ENCODE measurements at regions not wholly inside any gene's neighbourhood (a gene's known extent, or its start where the extent isn't known, plus 50 kb on each side); places are given as distances from the start of the nearest gene placed in this dataset.

DNA sequence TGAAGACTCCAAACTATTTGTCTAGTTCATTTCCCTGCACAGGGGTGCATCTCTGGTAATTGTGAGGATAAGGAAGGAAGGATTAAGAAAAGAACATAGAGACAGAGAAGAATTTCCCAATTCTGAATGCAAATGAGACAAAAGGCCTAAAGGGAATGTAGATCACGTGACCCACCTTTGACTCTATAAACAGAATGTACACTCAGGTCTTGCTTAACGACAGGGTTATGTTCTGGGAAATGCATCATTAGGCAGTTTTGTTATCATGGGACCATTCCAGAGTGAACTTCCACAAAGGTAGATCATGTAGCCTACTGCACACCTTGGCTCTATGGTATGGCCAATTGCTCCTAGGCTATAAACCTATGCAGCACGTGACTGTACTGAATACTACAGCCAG lies 252.3 kb upstream of the ZP4 start:
- no peak for DNase-seq

DNA sequence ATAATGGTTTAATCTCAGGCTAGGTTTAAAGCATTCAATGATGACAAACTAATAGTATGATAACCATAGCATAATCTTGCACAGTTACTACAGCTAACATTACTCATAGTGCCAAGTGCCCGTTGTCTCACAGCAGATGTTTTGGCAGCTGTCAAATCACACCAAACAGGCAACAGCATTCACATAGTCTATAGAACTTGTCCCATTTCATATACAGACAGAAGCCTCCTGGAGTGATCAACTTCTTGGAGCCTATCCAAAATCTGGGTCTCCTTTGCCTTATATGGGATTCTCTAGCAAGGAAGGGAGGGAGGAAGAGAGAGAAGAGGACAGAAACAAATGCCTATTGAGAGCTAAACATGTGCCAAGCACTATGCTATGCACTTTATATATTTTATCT lies 250.6 kb upstream of the ZP4 start:
- no peak for DNase-seq

DNA sequence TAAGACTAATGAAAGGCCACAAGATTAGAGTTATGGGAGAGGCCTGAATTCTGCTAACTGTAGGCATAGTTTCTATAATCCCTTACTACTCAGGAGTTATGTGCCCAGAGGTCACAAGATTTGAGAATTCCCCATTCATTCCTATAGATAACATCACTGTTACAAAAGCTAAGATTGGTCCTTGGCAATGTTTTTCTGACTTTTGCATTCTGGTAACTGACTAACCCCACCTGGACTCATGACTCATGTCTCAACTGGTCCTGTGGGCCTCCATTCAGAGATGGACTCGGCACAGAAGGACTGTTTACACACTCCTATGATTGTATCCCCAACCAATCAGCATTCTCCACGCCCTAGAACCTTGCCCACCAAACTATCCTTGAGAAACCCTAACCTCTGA lies 249.0 kb upstream of the ZP4 start:
- no peak for DNase-seq

DNA sequence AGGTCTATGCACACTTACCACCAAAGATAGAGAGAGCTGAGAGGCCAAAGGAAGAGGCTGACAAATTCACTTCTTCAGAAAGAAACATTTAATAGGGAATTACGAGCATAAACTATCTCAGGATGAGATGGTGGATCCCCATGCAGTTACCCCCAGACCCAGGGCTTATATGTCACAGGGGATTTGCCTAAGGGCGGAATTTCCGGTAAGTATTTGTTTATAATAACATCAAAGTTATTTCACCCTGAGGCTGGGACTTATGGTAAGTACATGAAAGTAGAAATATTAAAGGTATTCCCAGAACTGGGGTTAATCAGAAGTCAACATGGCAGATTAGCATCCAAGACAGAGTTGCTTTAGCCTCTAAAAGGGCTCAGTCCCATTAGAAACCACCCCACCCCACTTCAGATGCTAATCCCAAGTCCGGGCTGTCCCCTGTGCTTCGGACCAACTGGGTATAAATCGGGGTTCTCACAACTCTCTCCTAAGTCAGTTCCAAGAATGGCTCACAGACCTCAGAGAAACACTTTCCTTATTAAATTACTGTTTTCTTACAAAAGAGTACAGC lies 247.4 kb upstream of the ZP4 start:
- no peak for DNase-seq

DNA sequence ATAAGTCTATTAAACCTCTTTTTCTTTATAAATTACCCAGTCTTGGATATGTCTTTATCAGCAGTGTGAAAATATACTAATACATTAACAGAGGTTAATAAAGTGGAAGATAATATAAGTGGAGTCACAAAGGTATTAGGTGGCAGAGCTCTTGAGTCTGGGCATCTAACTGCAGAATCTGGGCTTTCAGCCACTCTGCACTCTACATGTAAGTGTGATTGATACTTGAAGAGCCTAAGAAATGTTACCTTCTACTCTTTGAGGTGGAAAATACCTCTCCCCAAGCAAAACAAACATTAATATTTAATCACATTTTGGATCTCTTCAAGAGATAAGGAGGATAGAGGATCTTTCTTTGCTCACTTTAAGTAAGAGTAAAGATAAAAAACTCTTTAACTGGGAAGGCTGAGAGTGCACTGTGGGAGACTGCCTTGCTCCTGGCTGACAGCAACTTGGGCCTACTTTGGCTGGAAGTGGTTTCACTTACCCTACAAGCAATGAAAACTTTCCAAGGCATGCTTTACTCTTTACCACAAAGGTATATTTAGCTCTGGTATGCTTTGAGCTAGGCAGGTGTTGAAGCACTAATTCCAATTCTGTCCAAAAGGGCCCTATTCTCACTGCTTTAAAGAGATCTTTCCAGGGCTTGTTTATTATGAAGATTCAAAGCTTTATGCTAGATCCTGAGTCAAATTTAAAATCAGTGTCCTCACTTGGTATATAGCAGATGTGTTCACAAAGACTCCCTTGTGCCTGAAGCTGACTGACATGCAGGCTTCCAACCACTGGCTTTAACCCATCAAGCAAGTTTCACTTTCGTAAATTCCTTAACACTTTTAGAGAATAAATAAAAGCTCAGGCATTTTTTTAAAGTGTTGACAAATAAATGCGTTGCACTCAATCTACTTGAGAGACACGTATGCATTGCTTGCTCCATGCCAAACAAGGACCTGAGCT lies 245.3 kb upstream of the ZP4 start:
- DNase-seq, result no peak

DNA sequence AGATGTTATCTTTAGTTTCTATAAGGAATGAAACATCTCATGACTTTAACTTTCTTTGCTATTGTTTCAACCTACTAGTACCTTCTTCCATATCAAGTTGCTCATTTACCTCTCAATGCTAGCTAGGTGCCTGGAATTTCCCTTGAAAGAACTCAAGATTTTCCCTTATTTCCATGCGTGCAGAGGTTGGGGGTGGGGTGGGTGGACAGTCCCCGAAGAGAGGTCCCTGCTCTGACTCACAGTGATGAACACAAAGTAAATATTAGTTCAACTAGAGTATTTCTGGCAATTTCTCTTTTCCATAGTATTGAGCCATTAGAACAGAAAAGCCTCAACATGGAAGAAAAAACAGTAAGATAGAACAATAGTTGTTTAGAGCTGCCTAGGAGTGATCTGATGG lies 239.0 kb upstream of the ZP4 start:
- no peak for DNase-seq

DNA sequence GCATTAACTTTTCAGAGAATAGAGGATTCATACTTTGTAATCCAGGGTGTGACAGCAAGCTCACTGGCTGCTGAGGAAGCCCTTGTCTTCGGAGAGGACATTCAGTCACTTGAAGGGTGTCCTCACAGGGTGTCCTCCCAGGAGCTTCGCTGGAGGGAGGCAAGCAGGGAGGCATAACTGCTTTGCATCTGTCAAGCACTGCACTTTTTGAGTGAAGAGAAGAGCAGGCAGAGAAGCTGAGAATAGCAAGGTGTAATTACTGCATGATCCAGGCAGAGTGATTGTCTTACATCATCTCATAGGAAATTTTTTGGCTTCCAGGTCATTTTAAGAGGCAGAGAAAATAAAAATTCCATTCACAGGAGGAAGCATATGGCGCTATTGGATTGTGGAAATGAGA lies 232.5 kb upstream of the ZP4 start:
- no peak for DNase-seq

DNA sequence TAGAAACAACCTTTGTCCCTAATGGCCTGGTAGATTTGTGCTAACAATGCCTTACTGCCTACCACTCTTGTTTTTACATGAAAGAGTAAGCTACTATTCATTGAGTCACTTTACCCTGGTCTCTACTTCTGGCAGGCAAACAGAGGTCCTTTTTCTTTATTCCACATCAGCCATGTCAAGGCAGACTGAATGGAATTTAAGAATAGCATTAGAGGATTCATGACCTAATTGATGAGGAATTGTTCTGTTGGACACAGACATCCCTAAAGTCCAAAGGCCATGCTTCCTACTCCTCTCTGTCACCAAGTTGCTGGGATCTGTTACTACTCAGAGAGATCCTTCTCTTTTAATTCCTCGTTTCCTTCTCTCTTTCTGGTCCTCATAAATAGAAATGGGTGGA lies 229.1 kb upstream of the ZP4 start:
- no peak for DNase-seq

DNA sequence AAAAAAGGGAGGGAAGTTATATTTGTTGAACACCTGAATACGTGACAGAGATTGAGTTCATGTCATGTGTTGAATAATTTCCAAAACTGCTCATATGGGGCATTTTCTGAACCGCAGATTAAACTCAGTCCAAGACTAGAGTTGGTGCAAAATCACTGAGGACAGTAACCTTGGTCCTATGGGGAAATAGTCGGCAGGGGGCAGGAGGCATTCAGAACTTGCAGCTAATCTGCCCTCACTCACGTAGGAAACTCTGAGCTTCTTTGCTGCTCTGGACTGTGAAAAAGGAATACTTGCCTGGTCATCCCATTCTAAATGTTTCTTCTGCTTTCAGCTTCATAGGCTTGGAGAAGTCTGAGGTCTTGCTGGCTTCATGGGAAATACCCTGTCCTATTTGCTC lies 228.3 kb upstream of the ZP4 start:
- no peak for DNase-seq

DNA sequence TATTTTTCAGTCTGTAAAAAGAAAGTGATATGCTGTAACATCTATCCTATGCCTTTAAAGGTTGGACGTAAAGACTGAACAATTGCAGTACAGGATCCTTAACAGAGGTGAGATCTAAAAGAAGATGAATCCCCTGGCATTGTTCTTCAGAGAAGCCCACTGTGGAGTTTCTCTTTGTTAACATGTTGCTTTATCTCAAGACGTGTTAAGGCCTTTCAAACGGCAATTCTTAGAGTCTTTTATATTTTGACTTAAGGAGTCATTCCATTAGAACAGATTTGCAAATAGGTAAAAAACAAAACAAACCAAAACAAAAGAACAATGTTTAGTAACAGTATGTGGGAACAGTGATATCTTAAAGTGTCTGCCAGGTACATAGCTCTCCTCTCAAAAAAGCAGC lies 225.1 kb upstream of the ZP4 start:
- DNase-seq, result no peak

DNA sequence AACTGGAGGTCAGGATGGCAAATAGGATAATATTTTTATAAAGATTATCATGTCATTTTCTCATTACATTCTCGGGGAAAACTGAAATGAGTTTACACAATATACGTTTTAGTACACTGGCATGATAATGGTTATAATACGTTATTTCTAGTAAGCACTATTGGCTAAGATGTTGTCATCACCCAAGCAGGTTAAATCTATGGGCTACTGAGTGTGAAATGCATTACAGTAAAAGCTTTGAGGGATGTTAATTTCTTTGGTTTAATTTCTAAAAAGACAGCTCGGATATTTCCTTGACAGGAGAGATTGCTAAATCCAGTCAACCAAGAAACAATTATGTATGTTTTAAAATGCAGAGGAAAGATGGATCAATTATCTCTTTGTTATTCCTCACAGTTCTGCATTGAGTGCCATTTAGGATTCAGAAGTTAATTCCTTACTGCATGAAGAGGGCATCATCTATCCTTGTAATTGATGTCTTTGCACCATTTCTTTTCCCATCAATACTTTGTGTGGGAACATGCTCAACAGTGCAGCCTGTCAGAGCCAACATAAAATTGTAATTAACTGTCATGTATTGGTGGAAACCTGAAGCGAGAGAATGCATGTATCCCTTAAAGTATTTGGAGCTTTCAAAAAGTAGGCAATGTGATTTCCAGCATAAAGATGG lies 222.4 kb upstream of the ZP4 start:
- no peak for DNase-seq

DNA sequence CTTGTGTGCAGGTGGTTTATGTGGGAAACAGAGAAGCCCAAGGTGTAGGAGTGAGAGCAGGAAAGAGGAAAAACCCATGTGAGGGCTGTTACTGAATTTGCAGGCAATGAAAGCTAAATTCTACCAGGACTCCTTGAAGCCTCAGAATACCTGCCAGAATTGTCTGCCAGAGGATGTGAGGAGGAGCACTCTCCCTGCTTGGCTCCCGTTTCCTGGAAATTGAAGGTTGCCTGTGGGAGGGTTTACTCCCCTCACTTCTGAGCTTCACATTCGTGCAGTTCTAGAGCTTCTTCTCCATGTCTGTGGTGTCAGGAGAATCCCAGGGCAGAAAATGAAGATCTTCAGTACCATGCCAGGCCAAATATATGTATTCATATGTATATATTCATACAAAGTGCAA lies 220.8 kb upstream of the ZP4 start:
- DNase-seq, result no peak

DNA sequence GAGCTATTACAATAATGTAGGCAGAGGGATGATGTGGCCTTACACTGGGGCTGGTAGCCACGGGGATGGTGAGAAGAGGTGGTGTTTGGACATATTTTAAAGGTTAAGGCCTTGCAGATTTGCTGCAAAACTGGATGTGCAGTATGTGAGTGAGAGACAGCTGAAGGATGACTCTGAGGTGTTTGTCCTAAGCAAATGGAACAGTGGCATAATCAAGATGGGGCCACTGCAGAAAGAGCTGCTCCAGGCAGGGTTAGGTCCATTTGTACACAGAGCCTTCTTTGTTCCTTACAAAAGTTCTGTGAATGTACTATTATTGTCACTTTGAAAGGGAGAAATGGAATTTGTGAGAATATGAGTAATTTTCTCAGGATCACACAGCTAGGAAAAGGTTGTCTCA lies 220.4 kb upstream of the ZP4 start:
- DNase-seq, result no peak

DNA sequence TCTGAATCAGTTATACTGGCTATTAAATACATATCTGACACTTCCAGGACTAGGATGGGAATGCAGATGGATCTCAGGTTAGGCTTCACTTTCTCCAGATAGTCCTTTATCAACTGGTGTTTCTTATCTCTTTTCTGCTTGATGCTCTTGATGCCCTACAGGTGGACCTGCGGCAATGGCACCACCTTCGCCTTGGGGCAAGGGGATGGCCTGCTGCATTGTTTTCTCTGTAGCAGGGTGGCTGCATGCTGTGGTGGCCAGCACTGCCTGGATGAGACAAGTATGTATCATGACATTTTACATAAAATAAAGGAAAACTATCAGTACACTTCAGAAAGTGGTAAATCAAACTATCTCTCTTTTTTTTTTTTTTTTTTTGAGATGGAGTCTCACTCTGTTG lies 217.7 kb upstream of the ZP4 start:
- DNase-seq, result no peak

DNA sequence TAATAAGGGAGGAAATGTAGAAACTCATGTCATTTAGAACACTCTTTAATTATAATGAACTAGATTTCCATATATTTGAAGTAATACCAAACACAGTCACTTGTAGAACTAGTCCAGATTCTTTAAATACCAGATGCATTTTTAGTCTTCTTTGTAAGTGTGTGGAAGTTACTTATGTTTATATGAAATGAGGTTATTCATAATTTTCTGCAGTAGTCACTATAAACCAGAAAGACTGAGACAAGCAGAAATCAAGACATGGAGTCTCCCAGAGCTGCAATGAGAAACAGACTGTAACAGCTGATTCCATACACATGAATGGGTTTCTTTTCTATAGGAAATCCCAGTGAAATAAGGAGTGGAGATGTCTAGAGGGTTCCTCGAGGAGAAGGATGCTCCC lies 216.6 kb upstream of the ZP4 start:
- DNase-seq, result no peak

DNA sequence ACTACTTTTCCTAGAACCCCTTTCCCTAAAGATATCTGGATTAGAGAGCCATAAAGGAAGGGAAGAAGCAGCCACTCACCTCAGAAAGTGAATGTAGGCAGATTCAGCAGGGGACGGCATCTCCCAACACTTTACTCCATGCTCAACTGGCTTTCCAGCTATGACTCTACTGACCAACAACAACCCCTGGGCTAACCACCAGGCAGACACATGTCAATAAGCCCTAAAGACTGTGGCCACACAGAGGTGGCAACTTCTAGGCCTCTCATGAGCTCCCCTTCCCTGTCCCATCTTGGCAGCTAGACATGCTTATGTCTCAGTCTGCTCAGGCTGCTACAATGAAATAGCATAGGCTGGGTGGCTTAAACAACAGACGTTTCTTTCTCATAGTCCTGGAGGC lies 214.0 kb upstream of the ZP4 start:
- DNase-seq, result no peak

DNA sequence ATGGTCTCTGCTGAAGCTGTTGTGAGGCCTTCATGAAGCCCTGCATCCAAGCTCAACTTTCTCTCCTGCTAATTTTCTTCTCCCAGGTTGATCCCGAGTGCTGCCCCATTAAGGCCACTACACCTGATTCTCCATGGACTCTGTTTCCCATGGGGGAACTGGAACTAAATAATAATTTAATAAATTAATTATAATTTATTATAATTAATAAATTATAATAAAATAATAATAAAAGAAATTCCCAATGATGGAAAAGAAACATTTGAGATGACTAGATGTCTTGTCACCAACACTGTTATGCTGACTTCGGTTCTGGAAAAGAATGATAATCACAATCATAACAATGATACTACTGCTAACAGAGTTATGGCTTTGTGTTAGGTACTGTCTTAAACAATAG lies 211.2 kb upstream of the ZP4 start:
- DNase-seq, result no peak

DNA sequence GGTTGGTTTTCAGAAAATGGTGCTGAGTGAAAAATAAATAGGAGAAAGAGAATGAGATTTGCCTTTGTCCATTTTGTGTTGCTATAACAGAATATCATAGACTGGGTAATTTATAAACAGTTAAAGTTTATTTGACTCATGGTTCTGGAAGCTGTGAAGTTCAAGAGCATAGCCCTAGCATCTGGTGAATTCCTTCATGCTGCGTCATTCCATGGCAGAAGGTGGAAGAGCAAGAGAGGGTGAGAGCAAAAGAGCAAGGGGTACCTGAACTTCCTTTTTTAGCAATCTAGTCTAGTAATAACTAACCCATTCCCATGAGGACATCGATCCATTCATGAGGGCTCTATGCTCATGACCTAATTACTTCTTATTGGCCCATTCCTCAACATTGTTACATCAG lies 209.1 kb upstream of the ZP4 start:
- no peak for DNase-seq

DNA sequence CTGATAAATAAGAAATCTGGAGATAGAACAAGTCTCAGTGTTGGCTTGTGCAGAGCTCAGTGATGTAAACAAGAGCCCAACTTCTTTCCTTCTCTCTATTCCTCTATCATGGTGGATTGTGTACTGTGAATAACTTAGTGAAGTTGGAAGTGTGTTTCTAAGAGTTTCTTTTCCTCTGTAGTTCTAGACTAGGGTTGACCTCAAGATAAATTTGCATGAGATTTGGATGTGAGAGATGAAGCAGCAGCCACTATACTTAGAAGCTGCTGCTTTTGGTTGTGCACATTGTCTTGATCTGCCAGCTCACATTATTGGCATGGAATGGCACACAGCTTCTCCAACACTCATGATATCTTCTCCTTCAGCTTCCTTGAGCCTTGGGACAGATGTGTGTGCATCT lies 198.9 kb upstream of the ZP4 start:
- no peak for DNase-seq

DNA sequence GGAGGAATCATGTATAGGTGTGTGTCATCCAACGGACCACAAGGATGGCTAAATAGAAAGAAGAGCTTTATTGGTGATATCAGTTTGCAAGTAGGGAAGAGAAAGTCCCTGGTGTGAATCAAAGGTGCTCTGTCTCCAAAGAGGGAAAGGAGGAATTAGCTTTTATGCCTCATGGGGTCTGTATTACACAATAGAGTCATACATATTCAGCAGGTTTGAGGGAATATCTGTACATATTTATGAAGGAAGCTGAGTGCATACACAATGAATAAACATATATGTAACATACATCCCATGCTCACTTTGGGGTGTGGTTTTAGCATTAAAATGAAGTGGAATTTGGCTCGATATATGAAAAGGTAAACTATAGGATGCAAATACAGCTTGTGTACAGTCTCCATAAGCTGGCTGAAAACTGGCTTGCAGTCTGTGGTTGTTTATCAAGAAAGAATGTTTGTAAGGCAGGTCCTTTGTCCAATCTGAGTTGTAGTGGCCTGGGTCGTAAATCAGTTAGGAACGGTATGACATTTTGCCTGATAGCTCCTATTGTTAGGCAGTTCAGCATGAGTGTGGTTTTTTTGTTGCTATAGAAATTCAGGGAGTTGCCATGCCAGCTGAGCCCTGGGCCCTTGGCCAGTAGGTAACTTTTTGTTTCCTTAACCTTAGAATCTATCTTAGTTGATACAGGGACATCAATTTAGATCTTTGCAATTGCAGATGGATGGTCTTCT lies 198.0 kb upstream of the ZP4 start:
- DNase-seq, result no peak

DNA sequence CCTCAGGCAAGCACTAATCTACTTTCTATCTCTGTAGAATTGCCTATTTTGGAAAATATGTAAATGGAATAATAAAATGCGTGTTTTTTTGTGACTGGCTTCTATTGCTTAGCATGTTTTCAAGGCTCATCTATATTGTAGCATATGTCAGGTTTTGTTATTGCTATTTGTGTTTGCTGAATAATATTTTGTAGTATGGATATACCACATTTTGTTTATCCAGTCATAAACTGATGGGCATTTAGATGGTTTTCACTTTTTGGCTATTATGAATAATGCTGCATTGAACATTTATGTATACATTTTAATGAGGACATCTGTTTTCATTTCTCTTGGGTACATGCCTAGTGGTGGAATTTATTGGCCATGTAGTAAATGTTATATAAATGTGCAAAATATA lies 183.3 kb upstream of the ZP4 start:
- DNase-seq, result no peak

DNA sequence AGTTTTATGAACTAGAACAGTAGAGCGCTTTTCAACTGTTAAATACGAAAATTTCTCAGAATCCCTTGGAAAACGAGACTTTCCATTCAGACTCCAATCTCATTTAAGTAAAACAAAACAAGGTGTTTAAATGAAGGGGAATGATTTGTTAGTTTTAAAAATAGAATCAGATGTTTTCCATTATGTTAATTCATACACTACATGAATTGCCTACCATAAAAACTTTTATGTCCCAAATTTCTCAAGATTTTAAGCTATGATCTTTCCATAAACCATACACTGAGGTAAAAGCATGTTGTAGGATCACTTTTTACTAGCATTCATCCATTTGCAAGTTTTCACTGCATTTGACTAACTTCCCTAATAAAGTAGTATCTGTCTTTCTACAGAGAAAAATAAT lies 180.3 kb upstream of the ZP4 start:
- no peak for DNase-seq

DNA sequence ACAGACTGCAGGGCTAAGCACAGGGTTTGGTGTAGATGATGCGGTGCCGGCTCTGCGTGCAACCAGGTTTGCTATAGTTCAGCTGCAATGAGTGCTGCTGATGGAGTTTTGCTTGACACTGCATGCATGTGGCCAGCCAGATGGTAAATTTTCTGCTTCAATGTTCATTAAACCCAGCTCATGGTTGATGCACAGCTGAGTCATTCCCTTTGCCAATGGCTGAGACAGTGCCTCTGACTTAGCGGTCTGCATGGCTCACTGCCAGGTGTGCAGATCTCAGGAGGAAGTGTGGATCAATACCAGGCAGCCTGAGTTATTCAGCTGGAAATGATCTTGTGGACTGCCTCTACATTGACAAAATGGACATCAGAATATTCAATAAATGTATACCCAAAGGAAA lies 172.7 kb upstream of the ZP4 start:
- no peak for DNase-seq
